OCI-LY7 (cell line): ENCODE measurements at regions not wholly inside any gene's neighbourhood (a gene's known extent, or its start where the extent isn't known, plus 50 kb on each side); places are given as distances from the start of the nearest gene placed in this dataset.

ENCODE experiments used
- EZH2phosphoT487 ChIP-seq: fragments of 200-600 bp; sonication (generic); IDR thresholded peaks from 2 replicates; pipeline ENCODE4 v1.6.1; 2018; ENCODE audit warnings: low read depth, borderline replicate concordance, mild to moderate bottlenecking, mixed run types, antibody characterized with exemption, low read length, moderate library complexity, mixed read lengths
- TF ChIP-seq, protein P1 (sequence below): fragments of 200-600 bp; sonication (generic); conservative IDR thresholded peaks from 2 replicates; pipeline ENCODE4 v1.5.1; 2014; ENCODE audit warnings: mild to moderate bottlenecking, antibody characterized with exemption, low read length, moderate library complexity, mixed read lengths

- TF ChIP-seq, protein P1, sequence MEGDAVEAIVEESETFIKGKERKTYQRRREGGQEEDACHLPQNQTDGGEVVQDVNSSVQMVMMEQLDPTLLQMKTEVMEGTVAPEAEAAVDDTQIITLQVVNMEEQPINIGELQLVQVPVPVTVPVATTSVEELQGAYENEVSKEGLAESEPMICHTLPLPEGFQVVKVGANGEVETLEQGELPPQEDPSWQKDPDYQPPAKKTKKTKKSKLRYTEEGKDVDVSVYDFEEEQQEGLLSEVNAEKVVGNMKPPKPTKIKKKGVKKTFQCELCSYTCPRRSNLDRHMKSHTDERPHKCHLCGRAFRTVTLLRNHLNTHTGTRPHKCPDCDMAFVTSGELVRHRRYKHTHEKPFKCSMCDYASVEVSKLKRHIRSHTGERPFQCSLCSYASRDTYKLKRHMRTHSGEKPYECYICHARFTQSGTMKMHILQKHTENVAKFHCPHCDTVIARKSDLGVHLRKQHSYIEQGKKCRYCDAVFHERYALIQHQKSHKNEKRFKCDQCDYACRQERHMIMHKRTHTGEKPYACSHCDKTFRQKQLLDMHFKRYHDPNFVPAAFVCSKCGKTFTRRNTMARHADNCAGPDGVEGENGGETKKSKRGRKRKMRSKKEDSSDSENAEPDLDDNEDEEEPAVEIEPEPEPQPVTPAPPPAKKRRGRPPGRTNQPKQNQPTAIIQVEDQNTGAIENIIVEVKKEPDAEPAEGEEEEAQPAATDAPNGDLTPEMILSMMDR, result no peak
- TF ChIP-seq EZH2phosphoT487, result no peak
Measured at GRCh38 chr13:108408672-108409071, 139.2 kb downstream of the TNFSF13B start.
